Astrocyte of the spinal cord (primary cell): ENCODE measurements at regions not wholly inside any gene's neighbourhood (a gene's known extent, or its start where the extent isn't known, plus 50 kb on each side); places are given as distances from the start of the nearest gene placed in this dataset.
"Not testable (repeated sequence)": the region's sequence is repeated elsewhere in the genome, so short reads cannot be mapped to it uniquely, and the experiment has no call there.

Experiments
- DNase-seq: peaks from one replicate; pipeline ENCODE4 v3.0.0; 2011; ENCODE audit warnings: low read depth, low spot score
- H3K4me3 ChIP-seq: 2 replicates; pipeline ENCODE4 v1.5.1; 2011; ENCODE audit warnings: low read depth, mild to moderate bottlenecking, low read length, moderate library complexity
- in situ Hi-C: cut with HindIII; loops from 2 replicates; pipeline ENCODE4 v1.10.0; 2017; ENCODE audit warnings: low sequenced_read_pairs
- TF ChIP-seq, protein P1 (sequence below): IDR thresholded peaks from 2 replicates; pipeline ENCODE4 v1.5.1; 2012; ENCODE audit warnings: low read depth, mild to moderate bottlenecking, low read length, inconsistent platforms

DNA sequence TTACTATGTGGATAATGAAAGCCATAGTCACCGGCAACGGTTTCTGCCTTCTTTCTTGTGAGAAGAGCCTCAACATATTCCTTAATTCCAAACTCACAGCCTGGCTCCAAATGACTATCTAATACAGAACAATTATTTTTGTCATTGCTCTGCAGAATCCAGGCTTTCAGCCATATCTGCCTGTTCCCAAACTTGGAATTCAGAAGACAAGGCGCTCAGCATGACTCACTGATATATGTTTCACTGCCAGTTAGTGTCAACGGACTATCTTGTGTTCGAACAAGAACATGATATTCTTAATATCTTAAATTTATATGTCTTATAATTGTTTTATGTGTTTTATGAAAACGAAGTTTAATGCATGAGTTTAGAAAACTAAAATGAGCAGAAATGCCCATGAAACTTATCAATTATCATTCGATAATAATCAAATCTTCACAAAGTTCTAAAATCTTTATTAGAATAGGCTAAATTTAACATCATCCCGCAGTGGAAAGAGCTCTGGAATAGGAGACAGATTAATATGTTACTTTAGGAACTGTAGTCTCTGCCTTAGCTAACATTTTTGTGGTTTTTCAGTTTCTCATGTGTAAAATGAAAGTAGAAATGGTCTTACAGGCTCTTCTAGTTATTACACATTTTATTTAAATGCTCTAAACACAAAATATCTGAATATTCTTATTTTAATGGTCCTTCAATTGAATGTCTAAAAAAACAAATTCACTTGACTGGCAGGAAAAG lies 669.3 kb upstream of the GJE1 start:
- in situ Hi-C loops = no loop called here
- TF ChIP-seq, protein P1, sequence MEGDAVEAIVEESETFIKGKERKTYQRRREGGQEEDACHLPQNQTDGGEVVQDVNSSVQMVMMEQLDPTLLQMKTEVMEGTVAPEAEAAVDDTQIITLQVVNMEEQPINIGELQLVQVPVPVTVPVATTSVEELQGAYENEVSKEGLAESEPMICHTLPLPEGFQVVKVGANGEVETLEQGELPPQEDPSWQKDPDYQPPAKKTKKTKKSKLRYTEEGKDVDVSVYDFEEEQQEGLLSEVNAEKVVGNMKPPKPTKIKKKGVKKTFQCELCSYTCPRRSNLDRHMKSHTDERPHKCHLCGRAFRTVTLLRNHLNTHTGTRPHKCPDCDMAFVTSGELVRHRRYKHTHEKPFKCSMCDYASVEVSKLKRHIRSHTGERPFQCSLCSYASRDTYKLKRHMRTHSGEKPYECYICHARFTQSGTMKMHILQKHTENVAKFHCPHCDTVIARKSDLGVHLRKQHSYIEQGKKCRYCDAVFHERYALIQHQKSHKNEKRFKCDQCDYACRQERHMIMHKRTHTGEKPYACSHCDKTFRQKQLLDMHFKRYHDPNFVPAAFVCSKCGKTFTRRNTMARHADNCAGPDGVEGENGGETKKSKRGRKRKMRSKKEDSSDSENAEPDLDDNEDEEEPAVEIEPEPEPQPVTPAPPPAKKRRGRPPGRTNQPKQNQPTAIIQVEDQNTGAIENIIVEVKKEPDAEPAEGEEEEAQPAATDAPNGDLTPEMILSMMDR = no peak
- DNase-seq = peak; percentile 70
- H3K4me3 ChIP-seq = no peak overlapping the region

DNA sequence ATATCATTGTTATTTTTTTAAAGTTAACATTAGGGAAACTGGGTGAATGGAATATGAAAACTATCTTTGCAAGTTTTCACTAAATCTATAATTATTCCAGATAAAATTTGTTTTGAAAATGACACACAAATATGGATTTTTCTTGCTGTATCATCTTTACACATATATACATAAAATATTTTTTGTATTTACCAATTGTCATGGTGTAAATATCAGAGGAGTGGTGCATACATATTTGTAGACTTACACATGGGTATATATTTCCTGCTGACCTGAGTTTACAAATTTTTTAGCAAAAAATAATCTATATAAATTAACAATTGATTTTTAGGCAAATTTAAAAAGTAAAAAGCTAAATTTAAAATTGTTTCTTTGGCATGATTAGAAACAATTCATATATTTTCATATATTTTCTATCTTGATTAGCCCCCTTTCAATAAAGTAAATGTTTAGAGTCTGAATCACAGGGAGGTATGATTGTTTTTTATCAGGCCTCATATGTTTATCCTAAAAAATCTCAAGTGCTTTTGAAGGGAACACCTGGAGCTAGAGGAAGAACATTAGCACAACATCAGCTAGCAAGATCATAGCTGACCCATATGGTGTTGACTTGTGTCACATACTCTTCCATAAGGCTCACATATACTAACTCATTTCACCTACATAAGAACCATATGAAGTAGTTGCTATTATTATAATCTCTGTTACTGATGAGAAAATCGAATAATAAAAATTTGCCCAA lies 671.8 kb upstream of the GJE1 start:
- TF ChIP-seq, protein P1 = no peak
- in situ Hi-C loops = no loop called here
- no peak for DNase-seq
- no peak overlapping the region for H3K4me3 ChIP-seq

DNA sequence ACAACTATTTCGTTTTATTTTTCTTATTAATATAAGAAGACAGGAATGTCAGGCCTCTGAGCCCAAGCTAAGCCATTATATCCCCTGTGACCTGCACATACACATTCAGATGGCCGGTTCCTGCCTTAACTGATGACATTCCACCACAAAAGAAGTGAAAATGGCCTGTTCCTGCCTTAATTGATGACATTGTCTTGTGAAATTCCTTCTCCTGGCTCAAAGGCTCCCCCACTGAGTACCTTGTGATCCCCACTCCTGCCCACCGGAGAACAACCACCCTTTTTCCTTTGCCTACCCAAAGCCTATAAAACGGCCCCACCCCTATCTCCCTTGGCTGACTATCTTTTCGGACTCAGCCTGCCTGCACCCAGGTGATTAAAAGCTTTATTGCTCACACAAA lies 672.5 kb upstream of the GJE1 start:
- in situ Hi-C loops, DNase-seq, H3K4me3 ChIP-seq: not testable (repeated sequence)

DNA sequence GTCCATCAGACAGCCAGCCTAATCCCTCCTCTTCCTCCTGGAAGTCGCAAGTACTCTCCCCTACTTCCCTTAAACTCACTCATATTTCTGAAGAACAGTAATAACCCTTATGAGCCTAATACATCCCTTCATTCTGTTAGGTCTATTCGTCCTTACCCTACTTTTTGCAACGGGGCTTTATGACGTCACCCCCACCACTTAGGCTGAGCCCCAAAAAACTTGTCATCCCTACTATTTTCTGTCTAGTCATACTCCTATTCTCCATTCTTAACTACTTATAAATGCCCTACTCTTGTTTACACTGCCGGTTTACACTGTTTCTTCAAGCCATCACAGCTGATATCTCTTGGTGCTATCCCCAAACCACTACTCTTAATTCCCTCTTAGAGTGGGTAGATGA lies 674.7 kb upstream of the GJE1 start:
- H3K4me3 ChIP-seq, in situ Hi-C loops, DNase-seq: not testable (repeated sequence)

DNA sequence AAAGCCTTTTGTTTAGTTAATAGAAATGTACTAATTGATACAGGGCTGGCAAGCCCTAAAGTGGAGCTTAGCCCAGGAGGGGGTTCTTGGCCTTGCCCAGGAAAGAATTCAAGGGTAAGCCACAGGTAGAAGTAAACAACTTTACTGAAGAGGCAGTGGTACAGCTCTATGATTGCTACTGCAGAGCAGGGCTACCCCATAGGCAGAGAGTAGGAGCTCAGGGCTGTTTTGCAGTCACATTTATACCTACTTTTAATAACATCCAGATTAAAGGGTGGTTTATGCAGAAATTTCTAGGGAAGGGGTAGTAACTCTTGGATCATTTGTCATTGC lies 680.4 kb upstream of the GJE1 start:
- TF ChIP-seq, protein P1 = no peak
- no peak overlapping the region for H3K4me3 ChIP-seq
- in situ Hi-C loops = no loop called here
- no peak for DNase-seq

DNA sequence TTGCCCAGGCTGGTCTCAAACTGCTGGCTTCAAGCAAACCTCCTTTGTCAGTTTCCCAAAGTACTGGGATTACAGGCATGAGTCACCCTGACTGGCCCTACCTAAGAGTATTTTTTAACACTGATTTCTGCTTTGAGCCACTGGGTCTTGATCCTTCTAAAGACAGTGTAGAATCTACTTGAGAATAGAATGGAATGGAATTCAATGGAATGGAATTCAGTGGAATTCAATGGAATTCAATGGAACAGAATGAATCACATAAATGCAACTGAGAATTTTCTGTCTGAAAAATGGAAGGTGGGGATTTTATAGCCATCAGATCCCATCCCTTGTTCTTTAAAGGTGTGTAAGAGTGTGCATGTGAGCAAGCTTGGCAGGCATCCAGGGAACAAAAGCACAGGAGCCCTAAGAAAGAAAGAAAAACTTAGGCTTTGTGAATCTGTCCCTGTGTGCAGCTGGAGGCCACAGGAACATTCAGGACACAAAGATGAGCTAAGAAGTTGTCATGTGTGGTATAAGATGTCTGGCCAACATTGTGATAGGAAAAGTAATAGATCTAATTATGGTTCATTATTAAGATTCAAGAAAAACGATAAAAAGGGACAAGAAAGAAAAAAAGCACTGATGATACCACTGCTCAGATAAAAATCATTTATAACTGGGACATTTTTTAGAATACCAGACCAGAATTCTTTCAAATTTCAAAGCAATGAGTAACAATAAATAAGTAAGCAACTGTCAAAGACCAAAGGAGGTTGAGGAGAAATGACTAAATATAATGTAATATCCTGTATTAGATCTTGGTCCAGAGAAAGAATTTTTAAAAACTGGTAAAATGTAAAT lies 681.0 kb upstream of the GJE1 start:
- TF ChIP-seq, protein P1 = no peak
- DNase-seq = peak; percentile 65
- in situ Hi-C loops = no loop called here
- no peak overlapping the region for H3K4me3 ChIP-seq

DNA sequence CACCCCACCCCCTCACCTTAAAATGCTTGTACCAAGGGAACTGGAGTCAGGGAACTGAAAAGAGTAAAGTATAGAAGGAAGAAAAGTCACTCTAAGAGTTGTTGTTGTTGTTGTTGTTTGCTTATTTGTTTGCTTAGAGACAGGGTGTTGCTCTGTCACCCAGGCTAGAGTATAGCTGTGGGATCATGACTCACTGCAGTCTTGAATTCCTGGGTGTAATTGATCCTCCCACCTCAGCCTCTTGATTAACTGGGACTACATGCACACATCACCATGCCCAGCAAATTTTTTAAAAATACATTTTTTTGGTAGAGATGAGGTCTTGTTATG lies 681.6 kb upstream of the GJE1 start:
- in situ Hi-C loops = no loop called here
- DNase-seq = no peak
- no peak overlapping the region for H3K4me3 ChIP-seq
- TF ChIP-seq, protein P1 = no peak
